SK-N-MC (cell line): ENCODE measurements at regions not wholly inside any gene's neighbourhood (a gene's known extent, or its start where the extent isn't known, plus 50 kb on each side); places are given as distances from the start of the nearest gene placed in this dataset.

Experiments
- EZH2 ChIP-seq: fragments of 200-600 bp; sonication (generic); IDR thresholded peaks from one replicate; pipeline ENCODE4 v1.6.1; 2017; ENCODE audit warnings: antibody characterized with exemption
- POLR2AphosphoS5 ChIP-seq: IDR thresholded peaks from 2 replicates; pipeline ENCODE4 v1.6.1; 2012; ENCODE audit warnings: mild to moderate bottlenecking, low read depth, low read length, borderline replicate concordance

DNA sequence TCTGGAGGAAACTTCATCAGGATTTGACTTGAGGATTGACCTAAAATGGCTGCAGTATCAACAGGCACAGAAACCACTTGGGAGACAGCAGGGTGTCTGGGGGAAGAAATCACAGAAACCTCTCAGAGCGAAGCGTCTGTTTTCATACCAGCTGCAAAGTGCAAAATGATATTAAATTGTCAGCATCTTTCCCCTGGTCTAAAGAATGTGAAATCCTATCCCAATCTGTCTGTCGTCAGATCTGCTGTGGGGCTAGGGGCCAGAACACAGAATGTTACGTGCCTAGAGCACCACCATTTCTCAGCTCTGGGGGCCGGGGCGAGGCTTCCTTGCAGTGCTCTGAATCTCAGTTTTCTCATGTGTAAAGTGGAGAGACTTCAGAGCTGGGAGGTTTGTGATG, 54.1 kb upstream of the MYCN start:
- TF ChIP-seq POLR2AphosphoS5: no peak
- TF ChIP-seq EZH2: no peak
